ENCODE measurements at regions not wholly inside any gene's neighbourhood (a gene's known extent, or its start where the extent isn't known, plus 50 kb on each side); places are given as distances from the start of the nearest gene placed in this dataset.

GRCh38 chr1:213383465-213383864, 332.4 kb downstream of the RPS6KC1 start:
- no peak overlapping the region for H2BK20ac ChIP-seq (ENCODE audit: low read depth, low read length)
- no peak overlapping the region for H3K4me2 ChIP-seq (ENCODE audit: low read depth, low read length)
- H3K36me3 ChIP-seq (ENCODE audit: control insufficient read depth, insufficient read depth, low read length), result no peaks in the 10 kb centered on the region
- H4K5ac ChIP-seq (ENCODE audit: low read depth, low read length), result no peak overlapping the region
- H3K56ac ChIP-seq (ENCODE audit: extremely low read depth, insufficient read depth, low read length), result no peak overlapping the region
- H2AK9ac ChIP-seq (replicated peaks; ENCODE audit: low read depth, low read length, poor library complexity), result no peak overlapping the region
- no peak overlapping the region for H3K14ac ChIP-seq (replicated peaks; ENCODE audit: low read depth, low read length)
- no peak overlapping the region for H2BK15ac ChIP-seq (ENCODE audit: low read depth, low read length)
- H4K91ac ChIP-seq (ENCODE audit: insufficient read depth, low read depth, low read length), result no peak overlapping the region
- no peaks in the 10 kb centered on the region for H3K9me1 ChIP-seq (ENCODE audit: insufficient read depth, low read length)
- no peak overlapping the region for H3K4ac ChIP-seq (ENCODE audit: low read depth, low read length)
- POLR2A ChIA-PET (ENCODE audit: unreplicated experiment), result no interaction called here
- dilution Hi-C loops (cut with HindIII; ENCODE audit: low sequenced_read_pairs, unreplicated experiment), result no loop called here
- H3K79me1 ChIP-seq (ENCODE audit: low read depth in 1 of 2, low read length in 2 of 2), result no peaks in the 10 kb centered on the region
- no peaks in the 10 kb centered on the region for H3K9me3 ChIP-seq (ENCODE audit: control insufficient read depth, insufficient read depth, low read length)
- peaks cover 3% of the 10 kb centered on the region; the same call in 1 of the 2 replicates for H3K27me3 ChIP-seq (ENCODE audit: control insufficient read depth, insufficient read depth, low read length)
- H4K20me1 ChIP-seq (ENCODE audit: insufficient read depth, low read length), result no peaks in the 10 kb centered on the region
- no peak overlapping the region for H3K23ac ChIP-seq (ENCODE audit: low read depth, low read length)
- no peak overlapping the region for H3K4me3 ChIP-seq (ENCODE audit: insufficient read depth, low read depth, low read length)
- no peak overlapping the region for H2AFZ ChIP-seq (replicated peaks; ENCODE audit: low read length, poor library complexity)
- intact Hi-C loops (cut with micrococcal nuclease), result no loop called here
- no peak for DNase-seq
- CTCF ChIA-PET, result no interaction called here
- H2AK5ac ChIP-seq (ENCODE audit: low read depth, low read length), result no peak overlapping the region
- H2BK5ac ChIP-seq (ENCODE audit: low read depth, low read length, poor library complexity, severe bottlenecking), result no peak overlapping the region
- no CpG with 5 or more reads among the region's 3 CpGs for WGBS, 2 experiments (ENCODE audit: extremely low coverage in 2 of 2, insufficient read length in 1 of 2)
- no peak for TF ChIP-seq RAD21 (IDR thresholded peaks at IDR 0.05; ENCODE audit: low read length)
- no peak for TF ChIP-seq MAFK (IDR thresholded peaks at IDR 0.05; ENCODE audit: low read depth, low read length)
- TF ChIP-seq MAZ (IDR thresholded peaks at IDR 0.05; ENCODE audit: borderline replicate concordance, low read depth, low read length), result no peak
- no peak for TF ChIP-seq CHD1 (IDR thresholded peaks at IDR 0.05; ENCODE audit: low read depth, low read length)
- TF ChIP-seq NFE2L2 (IDR thresholded peaks at IDR 0.05; ENCODE audit: low read depth, low read length), result no peak
- no peak for TF ChIP-seq CTCF (conservative IDR thresholded peaks at IDR 0.05; ENCODE audit: low read depth, low read length)
- no peak for TF ChIP-seq RCOR1 (IDR thresholded peaks at IDR 0.05; ENCODE audit: insufficient replicate concordance, low read length)
- H3K4me1 ChIP-seq (ENCODE audit: control insufficient read depth, insufficient read depth, low read length), result no peaks in the 10 kb centered on the region
- H3K18ac ChIP-seq (ENCODE audit: low read depth, low read length), result no peak overlapping the region
- in situ Hi-C loops (cut with MboI; ENCODE audit: low sequenced_read_pairs), result no loop called here
- no peak overlapping the region for H3K27ac ChIP-seq (ENCODE audit: insufficient read depth, low read length)
- no peak overlapping the region for H4K8ac ChIP-seq (ENCODE audit: low read depth in 2 of 2, low read length in 2 of 2)
- ATAC-seq (ENCODE audit: low read depth), result no peak
- no TSS peak for BruUV-seq (replicated peaks)
- no peak overlapping the region for H2BK120ac ChIP-seq (ENCODE audit: low read depth, low read length)
- H3K9ac ChIP-seq (ENCODE audit: low read depth, low read length), result no peak overlapping the region

All from IMR-90 (cell line).